ENCODE measurements at regions not wholly inside any gene's neighbourhood (a gene's known extent, or its start where the extent isn't known, plus 50 kb on each side); places are given as distances from the start of the nearest gene placed in this dataset.

- DNase-seq (peak in 1 of 3 donors; percentile 10), ATAC-seq (ENCODE audit: insufficient read depth, low FRiP score) (no peak)
- TF ChIP-seq CTCF (IDR thresholded peaks at IDR 0.05; ENCODE audit: control extremely low read depth, extremely low read depth) = no peak
- 83 to 87% methylated on average over 6 of the region's 6 CpGs for WGBS, 2 donors
- Histone ChIP-seq H3K27me3 (ENCODE audit: control insufficient read depth in 3 of 3, insufficient read depth in 3 of 3, low read length in 2 of 3) (no peaks in the 10 kb centered on the region), H3K4me3 (no peak overlapping the region), H3K27ac (ENCODE audit: low read depth in 1 of 2, low read length in 1 of 2) (no peak overlapping the region), H3K4me1 (ENCODE audit: control insufficient read depth in 5 of 5, insufficient read depth in 5 of 5, low read length in 5 of 5) (peaks cover 0 to 10% (median 0%) of the 10 kb centered on the region in 5 donors), H3K36me3 (ENCODE audit: control insufficient read depth in 4 of 4, insufficient read depth in 4 of 4, low read length in 4 of 4) (no peaks in the 10 kb centered on the region), H3K9ac (ENCODE audit: insufficient read depth in 1 of 2, low read length in 2 of 2) (no peak overlapping the region), H3K9me3 (ENCODE audit: control insufficient read depth in 4 of 4, insufficient read depth in 3 of 4, low read length in 3 of 4) (peaks cover 0 to 4% (median 0%) of the 10 kb centered on the region in 4 donors)
Observed at GRCh38 chr20:40957265-40957760, 71.3 kb upstream of the TOP1 start.

- no peaks in the 10 kb centered on the region for H3K36me3 ChIP-seq (ENCODE audit: control insufficient read depth in 4 of 4, insufficient read depth in 4 of 4, low read length in 4 of 4)
- no peak for TF ChIP-seq CTCF (IDR thresholded peaks at IDR 0.05; ENCODE audit: control extremely low read depth, extremely low read depth)
Observed at GRCh38 chr20:40958598-40958997, 70.0 kb upstream of the TOP1 start.

GRCh38 chr20:40959325-40960092 lies 69.1 kb upstream of the TOP1 start:
- peak in 1 of 3 donors; percentile 5 for DNase-seq
- Histone ChIP-seq H3K9me3 (ENCODE audit: control insufficient read depth in 4 of 4, insufficient read depth in 3 of 4, low read length in 3 of 4) (no peaks in the 10 kb centered on the region), H3K4me1 (ENCODE audit: control insufficient read depth in 5 of 5, insufficient read depth in 5 of 5, low read length in 5 of 5) (peaks cover 0 to 6% (median 0%) of the 10 kb centered on the region in 5 donors), H3K4me3 (no peak overlapping the region), H3K27me3 (ENCODE audit: control insufficient read depth in 3 of 3, insufficient read depth in 3 of 3, low read length in 2 of 3) (no peaks in the 10 kb centered on the region), H3K27ac (ENCODE audit: low read depth in 1 of 2, low read length in 1 of 2) (no peak overlapping the region), H3K36me3 (ENCODE audit: control insufficient read depth in 4 of 4, insufficient read depth in 4 of 4, low read length in 4 of 4) (no peaks in the 10 kb centered on the region), H3K9ac (ENCODE audit: insufficient read depth in 1 of 2, low read length in 2 of 2) (no peak overlapping the region)
- no peak for TF ChIP-seq CTCF (IDR thresholded peaks at IDR 0.05; ENCODE audit: control extremely low read depth, extremely low read depth)
- no peak for ATAC-seq (ENCODE audit: insufficient read depth, low FRiP score)
- 74 to 81% methylated on average over 6 of the region's 6 CpGs for WGBS, 2 donors

More at GRCh38 chr20:40958598-40958997, 70.0 kb upstream of the TOP1 start:
- no peak overlapping the region for H3K9ac ChIP-seq (ENCODE audit: insufficient read depth in 1 of 2, low read length in 2 of 2)
- H3K27ac ChIP-seq (ENCODE audit: low read depth in 1 of 2, low read length in 1 of 2) = no peak overlapping the region
- no peaks in the 10 kb centered on the region for H3K27me3 ChIP-seq (ENCODE audit: control insufficient read depth in 3 of 3, insufficient read depth in 3 of 3, low read length in 2 of 3)
- ATAC-seq (ENCODE audit: insufficient read depth, low FRiP score) (no peak), DNase-seq (peak in 1 of 3 donors; percentile 9)
- peaks cover 0 to 6% (median 0%) of the 10 kb centered on the region in 5 donors for H3K4me1 ChIP-seq (ENCODE audit: control insufficient read depth in 5 of 5, insufficient read depth in 5 of 5, low read length in 5 of 5)
- WGBS, 2 donors = 60 to 77% methylated on average over 4 of the region's 4 CpGs
- H3K9me3 ChIP-seq (ENCODE audit: control insufficient read depth in 4 of 4, insufficient read depth in 3 of 4, low read length in 3 of 4) = peaks cover 0 to 4% (median 0%) of the 10 kb centered on the region in 4 donors
- no peak overlapping the region for H3K4me3 ChIP-seq
